Vagina (tissue), 2 donors: ENCODE measurements at regions not wholly inside any gene's neighbourhood (a gene's known extent, or its start where the extent isn't known, plus 50 kb on each side); places are given as distances from the start of the nearest gene placed in this dataset.

Source experiments
- DNase-seq, 2 donors: peaks; one replicate each; pipeline ENCODE4 v3.0.0-alpha.2; 2017; ENCODE audit errors: extremely low spot score in 2 of 2
- H3K27ac ChIP-seq: fragments of 200-600 bp; sonication (generic); one replicate; pipeline ENCODE4 v1.5.1; 2019
- H3K27me3 ChIP-seq: fragments of 200-600 bp; sonication (generic); one replicate; pipeline ENCODE4 v1.5.1; 2019
- H3K36me3 ChIP-seq, 2 donors: fragments of 200-600 bp; sonication (generic); one replicate each; pipeline ENCODE4 v1.5.1; 2017 to 2019
- H3K4me1 ChIP-seq: fragments of 200-600 bp; sonication (generic); one replicate; pipeline ENCODE4 v1.5.1; 2019
- H3K4me3 ChIP-seq, 2 donors: fragments of 200-600 bp; sonication (generic); 1 replicate in 1 of 2; 2 replicates in 1 of 2; pipeline ENCODE4 v1.5.1; 2016 to 2019
- H3K9me3 ChIP-seq: fragments of 200-600 bp; sonication (generic); one replicate; pipeline ENCODE4 v1.5.1; 2019
- POLR2A ChIP-seq, 2 donors: fragments of 450-650 bp; IDR thresholded peaks; one replicate each; pipeline ENCODE4 v1.6.1; 2017; ENCODE audit warnings: antibody characterized with exemption in 2 of 2, mild to moderate bottlenecking in 2 of 2, moderate library complexity in 2 of 2
- POLR2AphosphoS5 ChIP-seq, 2 donors: sonication (generic); formaldehyde crosslinking; IDR thresholded peaks; one replicate each; pipeline ENCODE4 v1.9.0; 2017; ENCODE audit warnings: antibody characterized with exemption in 2 of 2, mild to moderate bottlenecking in 2 of 2, low read depth in 1 of 2; ENCODE audit not compliant: insufficient read depth in 1 of 2
- intact Hi-C: fragments of 100-400 bp; cut with DNase I; formaldehyde crosslinking; loops from one replicate; pipeline ENCODE4 v1.15.1; 2023
- TF ChIP-seq, protein P1 (sequence below), 3 experiments: fragments of 450-650 bp in 2 of 3; fragments of 200-600 bp in 1 of 3; sonication (generic) in 1 of 3; IDR thresholded peaks; one replicate each; pipeline ENCODE4 v1.5.1; 2017 to 2019; ENCODE audit warnings: antibody characterized with exemption in 3 of 3, mild to moderate bottlenecking in 2 of 3, moderate library complexity in 2 of 3

DNA sequence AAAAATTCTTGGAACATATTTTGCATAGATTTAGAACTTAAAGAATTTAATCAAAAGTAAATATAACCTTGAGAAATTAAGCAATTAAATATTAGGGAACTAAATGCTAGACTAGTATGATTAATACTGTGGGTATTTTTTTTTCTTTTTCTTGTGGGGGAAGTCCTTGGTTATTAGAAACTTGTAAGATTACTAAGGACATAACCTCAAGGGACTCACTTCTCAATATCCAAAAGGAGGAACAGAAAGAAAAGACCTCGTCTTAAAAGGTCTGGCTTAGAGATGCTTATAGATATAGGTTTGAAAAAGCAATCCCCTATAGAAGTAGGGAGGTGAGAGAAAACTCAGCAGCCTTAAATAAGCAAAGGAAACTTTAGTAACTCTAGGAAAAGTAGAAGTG is 368.5 kb downstream of the INSC start:
- no peaks in the 10 kb centered on the region for H3K9me3 ChIP-seq
- H3K27ac ChIP-seq, result no peak overlapping the region
- H3K27me3 ChIP-seq, result no peaks in the 10 kb centered on the region
- H3K36me3 ChIP-seq, result no peaks in the 10 kb centered on the region
- H3K4me1 ChIP-seq, result no peaks in the 10 kb centered on the region
- intact Hi-C loops, result no loop called here
- TF ChIP-seq POLR2AphosphoS5 (IDR thresholded peaks at IDR 0.05; ENCODE audit: insufficient read depth in 1 of 2, low read depth in 1 of 2) (no peak), POLR2A (IDR thresholded peaks at IDR 0.05) (no peak)
- TF ChIP-seq, protein P1, sequence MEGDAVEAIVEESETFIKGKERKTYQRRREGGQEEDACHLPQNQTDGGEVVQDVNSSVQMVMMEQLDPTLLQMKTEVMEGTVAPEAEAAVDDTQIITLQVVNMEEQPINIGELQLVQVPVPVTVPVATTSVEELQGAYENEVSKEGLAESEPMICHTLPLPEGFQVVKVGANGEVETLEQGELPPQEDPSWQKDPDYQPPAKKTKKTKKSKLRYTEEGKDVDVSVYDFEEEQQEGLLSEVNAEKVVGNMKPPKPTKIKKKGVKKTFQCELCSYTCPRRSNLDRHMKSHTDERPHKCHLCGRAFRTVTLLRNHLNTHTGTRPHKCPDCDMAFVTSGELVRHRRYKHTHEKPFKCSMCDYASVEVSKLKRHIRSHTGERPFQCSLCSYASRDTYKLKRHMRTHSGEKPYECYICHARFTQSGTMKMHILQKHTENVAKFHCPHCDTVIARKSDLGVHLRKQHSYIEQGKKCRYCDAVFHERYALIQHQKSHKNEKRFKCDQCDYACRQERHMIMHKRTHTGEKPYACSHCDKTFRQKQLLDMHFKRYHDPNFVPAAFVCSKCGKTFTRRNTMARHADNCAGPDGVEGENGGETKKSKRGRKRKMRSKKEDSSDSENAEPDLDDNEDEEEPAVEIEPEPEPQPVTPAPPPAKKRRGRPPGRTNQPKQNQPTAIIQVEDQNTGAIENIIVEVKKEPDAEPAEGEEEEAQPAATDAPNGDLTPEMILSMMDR (IDR thresholded peaks at IDR 0.05), result no peak
- H3K4me3 ChIP-seq, result no peak overlapping the region
- DNase-seq, result no peak

DNA sequence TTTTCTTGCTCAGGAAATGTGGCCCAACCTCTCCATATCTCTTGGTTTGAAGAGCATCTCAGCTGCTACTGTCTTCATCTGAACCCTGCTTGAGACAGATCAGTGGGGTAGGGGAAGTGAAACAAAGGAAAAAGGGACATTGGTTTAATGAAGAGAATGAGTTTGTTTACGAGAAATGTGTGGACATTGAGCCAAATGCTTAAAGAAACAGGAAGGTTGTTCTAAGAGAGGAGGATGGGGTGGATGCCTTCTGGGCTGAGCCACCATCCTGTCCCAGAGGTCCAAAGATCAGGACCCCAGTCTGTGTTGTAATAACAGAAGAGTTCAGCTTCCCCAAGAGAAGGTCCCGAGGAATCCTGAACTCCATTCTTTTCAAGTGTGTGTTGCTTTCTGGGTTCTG is 369.7 kb downstream of the INSC start:
- Histone ChIP-seq H3K4me1 (no peaks in the 10 kb centered on the region), H3K36me3 (no peaks in the 10 kb centered on the region), H3K4me3 (no peak overlapping the region), H3K9me3 (no peaks in the 10 kb centered on the region), H3K27me3 (no peaks in the 10 kb centered on the region), H3K27ac (no peak overlapping the region)
- intact Hi-C loops, result no loop called here
- no peak for DNase-seq
- TF ChIP-seq POLR2AphosphoS5 (IDR thresholded peaks at IDR 0.05; ENCODE audit: insufficient read depth in 1 of 2, low read depth in 1 of 2) (no peak), POLR2A (IDR thresholded peaks at IDR 0.05) (no peak)
- TF ChIP-seq, protein P1 (IDR thresholded peaks at IDR 0.05), result no peak

DNA sequence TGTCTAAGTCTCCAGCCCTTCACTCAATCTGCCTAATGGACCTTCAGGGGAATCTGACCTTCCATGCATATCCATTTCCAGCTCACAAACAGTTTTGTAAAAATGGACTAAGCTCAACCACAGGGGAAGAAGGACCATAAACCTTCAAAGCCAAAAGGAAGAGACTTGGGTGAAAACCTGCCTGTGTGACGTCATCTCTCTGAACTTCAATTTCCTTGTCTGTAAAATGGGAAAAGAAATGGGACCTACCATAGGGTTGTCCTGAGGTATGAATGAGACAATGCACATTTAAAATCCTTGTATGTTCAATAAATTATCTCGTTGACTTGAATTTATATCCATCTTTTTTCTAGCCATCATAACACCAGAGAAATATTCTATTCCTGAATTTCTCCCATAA is 370.7 kb downstream of the INSC start:
- H3K27me3 ChIP-seq, result no peaks in the 10 kb centered on the region
- no peak overlapping the region for H3K4me3 ChIP-seq
- H3K27ac ChIP-seq, result no peak overlapping the region
- no peaks in the 10 kb centered on the region for H3K9me3 ChIP-seq
- TF ChIP-seq, protein P1 (IDR thresholded peaks at IDR 0.05), result no peak
- TF ChIP-seq POLR2A (IDR thresholded peaks at IDR 0.05), result no peak
- no peak for TF ChIP-seq POLR2AphosphoS5 (IDR thresholded peaks at IDR 0.05; ENCODE audit: insufficient read depth in 1 of 2, low read depth in 1 of 2)
- no peaks in the 10 kb centered on the region for H3K36me3 ChIP-seq
- no peaks in the 10 kb centered on the region for H3K4me1 ChIP-seq
- intact Hi-C loops, result no loop called here
- no peak for DNase-seq

DNA sequence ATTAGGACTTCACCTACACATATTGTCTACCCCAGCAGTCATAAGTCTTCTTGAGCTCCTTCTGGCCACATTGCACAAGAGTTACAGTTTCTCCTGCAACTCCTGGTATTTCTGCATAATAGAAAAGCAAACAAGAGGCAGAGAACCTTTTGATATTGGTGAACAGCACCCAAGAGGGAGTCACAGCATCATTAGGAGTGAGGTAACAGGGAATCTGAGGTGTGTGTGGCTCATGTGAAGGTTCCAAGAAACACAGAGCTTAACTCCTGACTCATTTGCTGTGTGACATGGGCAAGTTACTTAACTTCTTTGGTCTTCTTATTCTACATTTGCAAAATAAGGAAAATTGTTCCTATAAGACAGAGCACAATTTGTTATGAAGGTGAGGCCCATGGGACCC is 374.6 kb downstream of the INSC start:
- Histone ChIP-seq H3K27ac (no peak overlapping the region), H3K9me3 (no peaks in the 10 kb centered on the region), H3K36me3 (no peaks in the 10 kb centered on the region), H3K27me3 (no peaks in the 10 kb centered on the region), H3K4me3 (no peak overlapping the region), H3K4me1 (no peaks in the 10 kb centered on the region)
- TF ChIP-seq POLR2A (IDR thresholded peaks at IDR 0.05), result no peak
- no peak for TF ChIP-seq POLR2AphosphoS5 (IDR thresholded peaks at IDR 0.05; ENCODE audit: insufficient read depth in 1 of 2, low read depth in 1 of 2)
- TF ChIP-seq, protein P1 (IDR thresholded peaks at IDR 0.05), result no peak
- DNase-seq, result no peak
- intact Hi-C loops, result no loop called here

DNA sequence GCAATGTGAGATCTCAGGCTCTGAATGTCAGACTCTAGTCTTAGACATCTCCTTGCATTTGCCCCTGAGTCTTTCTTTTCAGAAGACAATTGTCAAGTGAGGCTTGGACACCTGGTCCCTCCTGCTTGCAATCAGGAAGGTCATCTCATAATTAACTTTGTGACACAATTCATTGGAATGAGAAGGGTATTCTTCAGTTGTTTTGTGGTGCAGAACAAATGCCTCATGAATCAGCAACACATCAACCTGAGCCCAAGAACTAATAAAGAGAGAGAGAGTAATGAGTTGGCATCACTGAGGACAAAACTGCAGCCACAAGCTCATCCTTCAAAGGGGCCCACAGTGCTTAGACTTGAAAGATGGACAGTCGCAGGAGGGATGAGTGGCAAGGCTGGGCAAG is 375.8 kb downstream of the INSC start:
- no peak overlapping the region for H3K27ac ChIP-seq
- no peaks in the 10 kb centered on the region for H3K27me3 ChIP-seq
- H3K4me3 ChIP-seq, result no peak overlapping the region
- no peaks in the 10 kb centered on the region for H3K4me1 ChIP-seq
- no peak for DNase-seq
- TF ChIP-seq POLR2AphosphoS5 (IDR thresholded peaks at IDR 0.05; ENCODE audit: insufficient read depth in 1 of 2, low read depth in 1 of 2) (no peak), POLR2A (IDR thresholded peaks at IDR 0.05) (no peak)
- TF ChIP-seq, protein P1 (IDR thresholded peaks at IDR 0.05), result no peak
- no peaks in the 10 kb centered on the region for H3K36me3 ChIP-seq
- intact Hi-C loops, result no loop called here
- no peaks in the 10 kb centered on the region for H3K9me3 ChIP-seq
